HEK293 (cell line): ENCODE measurements at regions not wholly inside any gene's neighbourhood (a gene's known extent, or its start where the extent isn't known, plus 50 kb on each side); places are given as distances from the start of the nearest gene placed in this dataset.

ENCODE experiments used
- CTCF ChIA-PET: fragments of 350-600 bp; formaldehyde crosslinking; extraction: SDS; loops from one replicate; lab custom pipeline; 2021; ENCODE audit warnings: antibody characterized with exemption; lab: Yijun Ruan, JAX
- POLR2A ChIA-PET: fragments of 300-600 bp; formaldehyde crosslinking; extraction: SDS; loops from one replicate; lab custom pipeline; 2020; ENCODE audit warnings: antibody characterized with exemption, inconsistent platforms; lab: Yijun Ruan, JAX
- H3K27ac ChIP-seq: fragments of 200-500 bp; sonication (Bioruptor generic); 2 replicates; pipeline ENCODE4 v1.5.1; 2014; ENCODE audit warnings: low read depth, low read length, control low read depth, inconsistent platforms; ENCODE audit errors: extremely low read depth
- H3K36me3 ChIP-seq, 2 experiments: fragments of 200-500 bp in 1 of 2; sonication (Bioruptor generic) in 1 of 2; 1 replicate in 1 of 2; 2 replicates in 1 of 2; pipeline ENCODE4 v1.5.1; 2014 to 2017; ENCODE audit warnings: inconsistent platforms in 2 of 2, low read length in 2 of 2; ENCODE audit not compliant: control insufficient read depth in 2 of 2, insufficient read depth in 1 of 2
- H3K4me1 ChIP-seq: fragments of 200-500 bp; sonication (Bioruptor generic); 2 replicates; pipeline ENCODE4 v1.5.1; 2014; ENCODE audit warnings: mild to moderate bottlenecking, low read length, inconsistent platforms; ENCODE audit not compliant: control insufficient read depth, insufficient read depth
- H3K4me3 ChIP-seq: 2 replicates; pipeline ENCODE4 v1.5.1; 2011; ENCODE audit warnings: low read depth, mild to moderate bottlenecking, control low read depth, low read length, moderate library complexity
- H3K9me3 ChIP-seq: fragments of 200-500 bp; sonication (Bioruptor generic); 2 replicates; pipeline ENCODE4 v1.5.1; 2014; ENCODE audit warnings: low read depth, low read length, inconsistent platforms; ENCODE audit not compliant: control insufficient read depth, insufficient read depth
- HOXC10 ChIP-seq: sonication (generic); formaldehyde crosslinking; IDR thresholded peaks from 2 replicates; pipeline ENCODE4 v1.8.1; 2023; ENCODE audit warnings: mild to moderate bottlenecking, missing genetic modification reagents
- KLF1 ChIP-seq: fragments of 450-650 bp; formaldehyde crosslinking; IDR thresholded peaks from 2 replicates; pipeline ENCODE4 v1.5.1; 2016; ENCODE audit warnings: missing biosample characterization, missing genetic modification characterization
- KLF16 ChIP-seq: fragments of 450-650 bp; formaldehyde crosslinking; IDR thresholded peaks from 2 replicates; pipeline ENCODE4 v1.5.1; 2017; ENCODE audit warnings: missing biosample characterization, missing genetic modification characterization
- SCRT2 ChIP-seq: fragments of 450-650 bp; formaldehyde crosslinking; IDR thresholded peaks from 2 replicates; pipeline ENCODE4 v1.5.1; 2016; ENCODE audit warnings: missing biosample characterization, missing genetic modification characterization
- YY1 ChIP-seq: fragments of 450-650 bp; formaldehyde crosslinking; IDR thresholded peaks from 2 replicates; pipeline ENCODE4 v1.5.1; 2018; ENCODE audit warnings: missing biosample characterization, missing genetic modification characterization
- ZBTB49 ChIP-seq: fragments of 450-650 bp; formaldehyde crosslinking; IDR thresholded peaks from 2 replicates; pipeline ENCODE4 v1.5.1; 2016; ENCODE audit warnings: missing biosample characterization, missing genetic modification characterization, low read depth
- ZBTB7A ChIP-seq: fragments of 450-650 bp; formaldehyde crosslinking; IDR thresholded peaks from 2 replicates; pipeline ENCODE4 v1.5.1; 2016; ENCODE audit warnings: low read depth, missing biosample characterization, missing genetic modification characterization
- ZNF114 ChIP-seq: fragments of 450-650 bp; formaldehyde crosslinking; IDR thresholded peaks from 2 replicates; pipeline ENCODE4 v1.5.0; 2017; ENCODE audit warnings: missing biosample characterization, missing genetic modification characterization
- ZNF133 ChIP-seq: fragments of 450-650 bp; formaldehyde crosslinking; IDR thresholded peaks from 2 replicates; pipeline ENCODE4 v1.5.1; 2016; ENCODE audit warnings: missing biosample characterization, missing genetic modification characterization
- ZNF146 ChIP-seq: fragments of 450-650 bp; formaldehyde crosslinking; IDR thresholded peaks from 2 replicates; pipeline ENCODE4 v1.5.1; 2016; ENCODE audit warnings: missing biosample characterization, missing genetic modification characterization
- ZNF18 ChIP-seq: fragments of 450-650 bp; formaldehyde crosslinking; IDR thresholded peaks from 2 replicates; pipeline ENCODE4 v1.5.1; 2016; ENCODE audit warnings: missing biosample characterization, missing genetic modification characterization
- ZNF184 ChIP-seq: fragments of 450-650 bp; IDR thresholded peaks from 2 replicates; pipeline ENCODE4 v1.5.1; 2018; ENCODE audit warnings: missing biosample characterization, mild to moderate bottlenecking, missing genetic modification characterization
- ZNF26 ChIP-seq: fragments of 450-650 bp; formaldehyde crosslinking; IDR thresholded peaks from 2 replicates; pipeline ENCODE4 v1.5.1; 2016; ENCODE audit warnings: missing biosample characterization, missing genetic modification characterization
- ZNF292 ChIP-seq: fragments of 450-650 bp; formaldehyde crosslinking; IDR thresholded peaks from 2 replicates; pipeline ENCODE4 v1.5.1; 2016; ENCODE audit warnings: low read depth, missing biosample characterization, missing genetic modification characterization, borderline replicate concordance
- ZNF302 ChIP-seq: fragments of 450-650 bp; formaldehyde crosslinking; IDR thresholded peaks from 2 replicates; pipeline ENCODE4 v1.5.1; 2016; ENCODE audit warnings: missing biosample characterization, missing genetic modification characterization, low read depth
- ZNF366 ChIP-seq: fragments of 450-650 bp; formaldehyde crosslinking; conservative IDR thresholded peaks from 2 replicates; pipeline ENCODE4 v1.5.1; 2016; ENCODE audit warnings: missing biosample characterization, missing genetic modification characterization
- ZNF426 ChIP-seq: fragments of 450-650 bp; formaldehyde crosslinking; IDR thresholded peaks from 2 replicates; pipeline ENCODE4 v1.5.1; 2017; ENCODE audit warnings: missing biosample characterization, missing genetic modification characterization, mild to moderate bottlenecking, inconsistent platforms, moderate library complexity
- ZNF433 ChIP-seq: fragments of 450-650 bp; formaldehyde crosslinking; IDR thresholded peaks from 2 replicates; pipeline ENCODE4 v1.5.1; 2016; ENCODE audit warnings: missing biosample characterization, missing genetic modification characterization, low read depth
- ZNF488 ChIP-seq: fragments of 450-650 bp; formaldehyde crosslinking; IDR thresholded peaks from 2 replicates; pipeline ENCODE4 v1.5.1; 2016; ENCODE audit warnings: missing biosample characterization, missing genetic modification characterization
- ZNF544 ChIP-seq: fragments of 450-650 bp; formaldehyde crosslinking; IDR thresholded peaks from 2 replicates; pipeline ENCODE4 v1.5.0; 2017; ENCODE audit warnings: missing biosample characterization, missing genetic modification characterization
- ZNF548 ChIP-seq: fragments of 450-650 bp; formaldehyde crosslinking; IDR thresholded peaks from 2 replicates; pipeline ENCODE4 v1.5.1; 2016; ENCODE audit warnings: missing biosample characterization, missing genetic modification characterization
- ZNF558 ChIP-seq: fragments of 450-650 bp; formaldehyde crosslinking; IDR thresholded peaks from 2 replicates; pipeline ENCODE4 v1.5.1; 2016; ENCODE audit warnings: missing biosample characterization, missing genetic modification characterization
- ZNF561 ChIP-seq: fragments of 450-650 bp; IDR thresholded peaks from 2 replicates; pipeline ENCODE4 v1.5.1; 2018; ENCODE audit warnings: missing biosample characterization, missing genetic modification characterization, borderline replicate concordance
- ZNF585B ChIP-seq: fragments of 450-650 bp; formaldehyde crosslinking; IDR thresholded peaks from 2 replicates; pipeline ENCODE4 v1.5.1; 2016; ENCODE audit warnings: missing biosample characterization, missing genetic modification characterization
- ZNF645 ChIP-seq: fragments of 450-650 bp; formaldehyde crosslinking; IDR thresholded peaks from 2 replicates; pipeline ENCODE4; 2016; ENCODE audit warnings: missing biosample characterization, missing genetic modification characterization
- ZNF664 ChIP-seq: fragments of 450-650 bp; formaldehyde crosslinking; IDR thresholded peaks from 2 replicates; pipeline ENCODE4 v1.5.1; 2016; ENCODE audit warnings: missing biosample characterization, missing genetic modification characterization
- ZNF791 ChIP-seq: fragments of 450-650 bp; formaldehyde crosslinking; IDR thresholded peaks from 2 replicates; pipeline ENCODE4 v1.5.1; 2016; ENCODE audit warnings: missing biosample characterization, missing genetic modification characterization

- H3K36me3 ChIP-seq = no peaks in the 10 kb centered on the region
- H3K4me1 ChIP-seq = peaks cover 4% of the 10 kb centered on the region; the same call in 1 of the 2 replicates
- H3K27ac ChIP-seq = no peak overlapping the region
- POLR2A ChIA-PET = no interaction called here
- CTCF ChIA-PET = interaction anchor here (1.5 kb wide), 1 partner anchor 22 kb away, joined by 5 read pairs; no protein-coding TSS in a partner anchor
- H3K9me3 ChIP-seq = no peaks in the 10 kb centered on the region
- no peak overlapping the region for H3K4me3 ChIP-seq
- TF ChIP-seq KLF1 (tag by site-specific recombination) (no peak), ZNF26 (tag by site-specific recombination) (no peak), ZNF585B (tag by site-specific recombination) (no peak), ZNF561 (no peak), YY1 (tag by site-specific recombination) (no peak), ZNF558 (tag by site-specific recombination) (no peak), ZNF488 (no peak)
Measured at GRCh38 chr2:228321015-228321414, 139.5 kb upstream of the SPHKAP start.

GRCh38 chr2:228318218-228318617 lies 136.7 kb upstream of the SPHKAP start:
- no peaks in the 10 kb centered on the region for H3K36me3 ChIP-seq
- CTCF ChIA-PET = interaction anchor here (0.6 to 1.0 kb wide), 2 partner anchors 269 to 955 kb away, joined by 3 to 5 read pairs; no protein-coding TSS in a partner anchor
- no peaks in the 10 kb centered on the region for H3K9me3 ChIP-seq
- TF ChIP-seq ZNF18 = peak; percentile 49; the same call in 1 of the 2 replicates
- no peak for TF ChIP-seq ZNF184 (tag by site-specific recombination)
- H3K4me3 ChIP-seq = no peak overlapping the region
- POLR2A ChIA-PET = no interaction called here
- no peak overlapping the region for H3K27ac ChIP-seq
- peaks cover 4% of the 10 kb centered on the region; the same call in 1 of the 2 replicates for H3K4me1 ChIP-seq

GRCh38 chr2:228312172-228312571 lies 130.7 kb upstream of the SPHKAP start:
- Histone ChIP-seq H3K36me3 (no peaks in the 10 kb centered on the region), H3K27ac (no peak overlapping the region), H3K4me3 (no peak overlapping the region), H3K9me3 (no peaks in the 10 kb centered on the region), H3K4me1 (no peaks in the 10 kb centered on the region)
- CTCF ChIA-PET = no interaction called here
- TF ChIP-seq ZBTB49 (tag by site-specific recombination) (no peak), ZNF133 (tag by site-specific recombination) (no peak), ZNF146 (tag by site-specific recombination) (no peak), ZNF433 (no peak), KLF16 (no peak), ZNF114 (tag by site-specific recombination) (no peak), ZNF366 (tag by site-specific recombination) (no peak), ZNF645 (no peak), HOXC10 (CRISPR knock-in tag) (no peak), ZNF302 (tag by site-specific recombination) (no peak), SCRT2 (no peak), ZNF664 (tag by site-specific recombination) (no peak), ZNF426 (tag by site-specific recombination) (no peak), ZNF544 (no peak), ZNF292 (tag by site-specific recombination) (no peak), YY1 (tag by site-specific recombination) (no peak), ZNF548 (tag by site-specific recombination) (no peak), ZNF791 (no peak), ZBTB7A (tag by site-specific recombination) (no peak)
- POLR2A ChIA-PET = no interaction called here
